SK-N-SH (cell line): ENCODE measurements at regions not wholly inside any gene's neighbourhood (a gene's known extent, or its start where the extent isn't known, plus 50 kb on each side); places are given as distances from the start of the nearest gene placed in this dataset.

ENCODE experiments used
- CTCF ChIA-PET: fragments of 300-600, 350-600 bp; formaldehyde crosslinking; extraction: SDS; loops from one replicate; lab custom pipeline; 2021; lab: Yijun Ruan, JAX
- POLR2A ChIA-PET: fragments of 350-600 bp; sonication (Branson Sonifier 250); formaldehyde crosslinking; extraction: SDS; loops from one replicate; lab custom pipeline; 2020; ENCODE audit warnings: antibody characterized with exemption, inconsistent platforms; lab: Yijun Ruan, JAX
- DNase-seq: peaks from one replicate; pipeline ENCODE4 v3.0.0; 2012
- H2AFZ ChIP-seq: fragments of 200-600 bp; sonication (generic); 2 replicates; pipeline ENCODE4 v1.8.1; 2016; ENCODE audit warnings: antibody characterized with exemption, mild to moderate bottlenecking, low read depth
- H3F3A ChIP-seq: fragments of 200-600 bp; sonication (generic); replicated peaks from 2 replicates; pipeline ENCODE3; 2016; ENCODE audit warnings: antibody characterized with exemption, mild to moderate bottlenecking; ENCODE audit not compliant: insufficient read depth
- H3K27ac ChIP-seq, 2 experiments: fragments of 200-500 bp in 1 of 2; fragments of 200-600 bp in 1 of 2; sonication (Bioruptor generic) in 1 of 2; sonication (generic), shearing (Covaris generic) in 1 of 2; 2 replicates each; pipeline versions ENCODE4 v1.5.1 to v1.6.1; 2014 to 2016; ENCODE audit warnings: low read depth in 2 of 2, inconsistent platforms in 1 of 2, low read length in 1 of 2, mild to moderate bottlenecking in 1 of 2, mixed read lengths in 1 of 2
- H3K27me3 ChIP-seq: fragments of 200-600 bp; sonication (generic), shearing (Covaris generic); 2 replicates; pipeline ENCODE4 v1.6.1; 2016; ENCODE audit warnings: mixed run types; ENCODE audit not compliant: insufficient read depth
- H3K36me3 ChIP-seq, 2 experiments: fragments of 200-500 bp in 1 of 2; fragments of 200-600 bp in 1 of 2; sonication (Bioruptor generic) in 1 of 2; sonication (generic) in 1 of 2; replicated peaks in 1 of 2; 2 replicates each; pipeline versions ENCODE3 to v1.5.1; 2014 to 2016; ENCODE audit warnings: low read length in 1 of 2, mild to moderate bottlenecking in 1 of 2; ENCODE audit not compliant: insufficient read depth in 2 of 2, control insufficient read depth in 1 of 2
- H3K4me1 ChIP-seq, 2 experiments: fragments of 200-500 bp in 1 of 2; fragments of 200-600 bp in 1 of 2; sonication (Bioruptor generic) in 1 of 2; sonication (generic), shearing (Covaris generic) in 1 of 2; 2 replicates each; pipeline versions ENCODE4 v1.5.1 to v1.6.1; 2014 to 2016; ENCODE audit warnings: low read depth in 1 of 2, low read length in 1 of 2, mixed run types in 1 of 2; ENCODE audit not compliant: insufficient read depth in 2 of 2, control insufficient read depth in 1 of 2
- H3K4me2 ChIP-seq: fragments of 200-600 bp; sonication (generic), shearing (Covaris generic); 2 replicates; pipeline ENCODE4 v1.6.1; 2017; ENCODE audit warnings: mixed run types
- H3K4me3 ChIP-seq, 2 experiments: fragments of 200-500 bp in 1 of 2; fragments of 200-600 bp in 1 of 2; sonication (Bioruptor generic) in 1 of 2; sonication (generic), shearing (Covaris generic) in 1 of 2; 2 replicates each; pipeline versions ENCODE4 v1.5.1 to v1.8.1; 2014 to 2016; ENCODE audit warnings: low read depth in 2 of 2, inconsistent platforms in 1 of 2, low read length in 1 of 2, mild to moderate bottlenecking in 1 of 2, mixed read lengths in 1 of 2, moderate library complexity in 1 of 2
- H3K79me2 ChIP-seq: fragments of 200-600 bp; sonication (generic); 2 replicates; pipeline ENCODE4 v1.8.1; 2017; ENCODE audit warnings: mild to moderate bottlenecking; ENCODE audit not compliant: insufficient read depth
- H3K9ac ChIP-seq: fragments of 200-600 bp; sonication (generic); 2 replicates; pipeline ENCODE4 v1.6.1; 2017; ENCODE audit warnings: mixed run types
- H3K9me2 ChIP-seq: fragments of 200-600 bp; sonication (generic); 2 replicates; pipeline ENCODE4 v1.6.1; 2017; ENCODE audit warnings: mixed run types
- H3K9me3 ChIP-seq: fragments of 200-600 bp; sonication (generic); 2 replicates; pipeline ENCODE4 v1.6.1; 2017; ENCODE audit warnings: mixed run types, mild to moderate bottlenecking, moderate library complexity
- H4K20me1 ChIP-seq: fragments of 200-600 bp; sonication (generic); 2 replicates; pipeline ENCODE4 v1.6.1; 2017; ENCODE audit warnings: mild to moderate bottlenecking, mixed run types; ENCODE audit not compliant: insufficient read depth
- EP300 ChIP-seq, 2 experiments: IDR thresholded peaks; 2 replicates each; pipeline versions ENCODE4 v1.4.0 to v1.6.1; 2012; ENCODE audit warnings: borderline replicate concordance in 1 of 2, low read depth in 1 of 2, low read length in 1 of 2
- EZH2phosphoT487 ChIP-seq: fragments of 200-600 bp; sonication (generic); IDR thresholded peaks from 2 replicates; pipeline ENCODE4 v1.6.1; 2017; ENCODE audit warnings: low read depth, mixed run types, mild to moderate bottlenecking, antibody characterized with exemption, moderate library complexity, borderline replicate concordance
- FOSL2 ChIP-seq: IDR thresholded peaks from 2 replicates; pipeline ENCODE4 v1.4.0; 2012; ENCODE audit warnings: low read depth, mild to moderate bottlenecking, moderate library complexity, borderline replicate concordance
- FOXJ3 ChIP-seq: sonication (generic); formaldehyde crosslinking; IDR thresholded peaks from 2 replicates; pipeline ENCODE4 v1.5.1; 2020; ENCODE audit warnings: mild to moderate bottlenecking, missing genetic modification reagents
- GATA2 ChIP-seq: sonication (generic); formaldehyde crosslinking; IDR thresholded peaks from 2 replicates; pipeline ENCODE4 v1.5.0; 2020; ENCODE audit warnings: mild to moderate bottlenecking, missing genetic modification reagents
- IRF3 ChIP-seq: fragments of 150-350 bp; IDR thresholded peaks from 2 replicates; pipeline ENCODE4 v1.6.1; 2016; ENCODE audit warnings: mild to moderate bottlenecking, low read depth, low read length
- JUND ChIP-seq: IDR thresholded peaks from 2 replicates; pipeline ENCODE4 v1.4.0; 2012
- MXI1 ChIP-seq: IDR thresholded peaks from 2 replicates; pipeline ENCODE4 v1.6.1; 2012; ENCODE audit warnings: mild to moderate bottlenecking, low read depth, low read length, improper control_type of control experiment
- RAD21 ChIP-seq: IDR thresholded peaks from 2 replicates; pipeline ENCODE4 v1.6.1; 2012; ENCODE audit warnings: mild to moderate bottlenecking, low read length
- RCOR1 ChIP-seq: fragments of 150-350 bp; IDR thresholded peaks from 2 replicates; pipeline ENCODE4 v1.6.1; 2017; ENCODE audit warnings: antibody characterized with exemption, low read length
- REST ChIP-seq: IDR thresholded peaks from 2 replicates; pipeline ENCODE4 v1.6.1; 2012; ENCODE audit warnings: mild to moderate bottlenecking, low read depth, low read length, moderate library complexity
- RFX5 ChIP-seq: IDR thresholded peaks from 2 replicates; pipeline ENCODE4 v1.6.1; 2012; ENCODE audit warnings: mild to moderate bottlenecking, improper control_type of control experiment, low read length
- RXRA ChIP-seq: IDR thresholded peaks from 2 replicates; pipeline ENCODE4 v1.4.0; 2012; ENCODE audit warnings: low read depth, mild to moderate bottlenecking, borderline replicate concordance
- SMC3 ChIP-seq: IDR thresholded peaks from 2 replicates; pipeline ENCODE4 v1.6.1; 2012; ENCODE audit warnings: low read depth, low read length, improper control_type of control experiment
- TAF1 ChIP-seq: IDR thresholded peaks from 2 replicates; pipeline ENCODE4 v1.6.1; 2012; ENCODE audit warnings: low read depth, mild to moderate bottlenecking, low read length, moderate library complexity, borderline replicate concordance
- TCF12 ChIP-seq: IDR thresholded peaks from 2 replicates; pipeline ENCODE4 v1.4.0; 2012
- TEAD4 ChIP-seq: IDR thresholded peaks from 2 replicates; pipeline ENCODE4 v1.4.0; 2012; ENCODE audit warnings: mild to moderate bottlenecking, borderline replicate concordance; ENCODE audit not compliant: insufficient read depth
- USF1 ChIP-seq: IDR thresholded peaks from 2 replicates; pipeline ENCODE4 v1.4.0; 2012; ENCODE audit warnings: low read depth, borderline replicate concordance
- WGBS: methylation state at CpG from one replicate; pipeline ENCODE4 v1.1.6; 2017; ENCODE audit warnings: low lambda C conversion rate; 5-methylcytosine and 5-hydroxymethylcytosine counted together

GRCh38 chr1:81032374-81032773, 768.4 kb upstream of the ADGRL2 start (continued):
- TF ChIP-seq RXRA: no peak
- TF ChIP-seq, all 33 proteins: peak for 0

- POLR2A ChIA-PET: no interaction called here
Observed at GRCh38 chr1:81030441-81030840, 770.3 kb upstream of the ADGRL2 start.

GRCh38 chr1:81029266-81029665, 771.5 kb upstream of the ADGRL2 start:
- no peak overlapping the region for H3K4me2 ChIP-seq
- no peak overlapping the region for H3K27ac ChIP-seq
- 76% methylated on average over 1 of the region's 1 CpG for WGBS
- no peak overlapping the region for H2AFZ ChIP-seq
- no peaks in the 10 kb centered on the region for H3K4me1 ChIP-seq
- ChIA-PET POLR2A (no interaction called here), CTCF (no interaction called here)
- no peaks in the 10 kb centered on the region for H3K36me3 ChIP-seq
- no peaks in the 10 kb centered on the region for H3K79me2 ChIP-seq
- no peaks in the 10 kb centered on the region for H3K9me3 ChIP-seq
- H3K4me3 ChIP-seq: no peak overlapping the region
- TF ChIP-seq TAF1: no peak
- TF ChIP-seq JUND: no peak
- TF ChIP-seq RCOR1: no peak
- no peak for TF ChIP-seq IRF3
- no peak for TF ChIP-seq FOSL2
- TF ChIP-seq FOXJ3 (CRISPR knock-in tag): no peak
- TF ChIP-seq GATA2 (CRISPR knock-in tag): no peak
- no peak for TF ChIP-seq MXI1
- no peak for TF ChIP-seq USF1
- no peak for TF ChIP-seq RAD21
- no peak for TF ChIP-seq EZH2phosphoT487
- TF ChIP-seq SMC3: no peak
- TF ChIP-seq REST: no peak
- no peak for TF ChIP-seq TCF12
- no peak for TF ChIP-seq TEAD4
- no peak for TF ChIP-seq EP300 (IDR thresholded peaks at IDR 0.05; ENCODE audit: borderline replicate concordance in 1 of 2, low read depth in 1 of 2, low read length in 1 of 2)
- no peak for TF ChIP-seq RFX5
- no peaks in the 10 kb centered on the region for H4K20me1 ChIP-seq
- no peaks in the 10 kb centered on the region for H3F3A ChIP-seq
- H3K27me3 ChIP-seq: no peaks in the 10 kb centered on the region
- no peak overlapping the region for H3K9ac ChIP-seq
- no peaks in the 10 kb centered on the region for H3K9me2 ChIP-seq
- no peak for DNase-seq

More at GRCh38 chr1:81030441-81030840, 770.3 kb upstream of the ADGRL2 start:
- H3K79me2 ChIP-seq: no peaks in the 10 kb centered on the region
- no peaks in the 10 kb centered on the region for H3K36me3 ChIP-seq
- H3K4me2 ChIP-seq: no peak overlapping the region
- H3K9me3 ChIP-seq: no peaks in the 10 kb centered on the region
- TF ChIP-seq EP300 (IDR thresholded peaks at IDR 0.05; ENCODE audit: borderline replicate concordance in 1 of 2, low read depth in 1 of 2, low read length in 1 of 2) (peak in 1 of 2 experiments; percentile 63; a peak in 2 of 4 replicates), RFX5 (no peak)
- TF ChIP-seq, all 33 proteins: peak for 1
- Histone ChIP-seq H3K27me3 (no peaks in the 10 kb centered on the region), H4K20me1 (no peaks in the 10 kb centered on the region), H3K9ac (no peak overlapping the region), H2AFZ (no peak overlapping the region), H3K4me3 (no peak overlapping the region), H3K27ac (no peak overlapping the region), H3K9me2 (no peaks in the 10 kb centered on the region), H3F3A (no peaks in the 10 kb centered on the region), H3K4me1 (no peaks in the 10 kb centered on the region)
- CTCF ChIA-PET: no interaction called here
- DNase-seq: no peak
- 66% methylated on average over 3 of the region's 3 CpGs for WGBS
